ENCODE measurements at regions not wholly inside any gene's neighbourhood (a gene's known extent, or its start where the extent isn't known, plus 50 kb on each side); places are given as distances from the start of the nearest gene placed in this dataset.
"Not testable (repeated sequence)": the region's sequence is repeated elsewhere in the genome, so short reads cannot be mapped to it uniquely, and the experiment has no call there.

- Mint-ChIP-seq H3K4me3 (ENCODE audit: unreplicated experiment) (no peak overlapping the region), H3K36me3 (ENCODE audit: low read depth, unreplicated experiment) (no peaks in the 10 kb centered on the region), H3K9me3 (ENCODE audit: unreplicated experiment) (no peaks in the 10 kb centered on the region), H3K27me3 (ENCODE audit: unreplicated experiment) (no peaks in the 10 kb centered on the region), H3K27ac (ENCODE audit: unreplicated experiment) (no peak overlapping the region), H3K4me1 (ENCODE audit: unreplicated experiment) (no peaks in the 10 kb centered on the region)
- TF ChIP-seq CTCF (IDR thresholded peaks at IDR 0.05; ENCODE audit: unreplicated experiment): no peak
- no peak for DNase-seq (ENCODE audit: low spot score)
Measured at GRCh38 chr4:143819029-143819428, 86.3 kb downstream of the GYPE start.

- H3K4me3 Mint-ChIP-seq (ENCODE audit: unreplicated experiment); DNase-seq (ENCODE audit: low spot score); H3K9me3 Mint-ChIP-seq (ENCODE audit: unreplicated experiment); H3K36me3 Mint-ChIP-seq (ENCODE audit: low read depth, unreplicated experiment); H3K27ac Mint-ChIP-seq (ENCODE audit: unreplicated experiment); H3K4me1 Mint-ChIP-seq (ENCODE audit: unreplicated experiment); H3K27me3 Mint-ChIP-seq (ENCODE audit: unreplicated experiment): not testable (repeated sequence)
Measured at GRCh38 chr4:143817866-143818265, 87.5 kb downstream of the GYPE start.

GRCh38 chr4:143815375-143815774 is 90.0 kb downstream of the GYPE start:
- H3K4me3 Mint-ChIP-seq (ENCODE audit: unreplicated experiment); DNase-seq (ENCODE audit: low spot score); H3K9me3 Mint-ChIP-seq (ENCODE audit: unreplicated experiment); H3K27me3 Mint-ChIP-seq (ENCODE audit: unreplicated experiment); H3K36me3 Mint-ChIP-seq (ENCODE audit: low read depth, unreplicated experiment); H3K4me1 Mint-ChIP-seq (ENCODE audit: unreplicated experiment); H3K27ac Mint-ChIP-seq (ENCODE audit: unreplicated experiment): not testable (repeated sequence)

GRCh38 chr4:143813431-143814154 is 91.8 kb downstream of the GYPE start:
- not testable (repeated sequence) for H3K9me3 Mint-ChIP-seq (ENCODE audit: unreplicated experiment); H3K4me3 Mint-ChIP-seq (ENCODE audit: unreplicated experiment); H3K27ac Mint-ChIP-seq (ENCODE audit: unreplicated experiment); H3K27me3 Mint-ChIP-seq (ENCODE audit: unreplicated experiment); DNase-seq (ENCODE audit: low spot score); H3K36me3 Mint-ChIP-seq (ENCODE audit: low read depth, unreplicated experiment); H3K4me1 Mint-ChIP-seq (ENCODE audit: unreplicated experiment)

- H3K27ac Mint-ChIP-seq (ENCODE audit: unreplicated experiment); H3K4me1 Mint-ChIP-seq (ENCODE audit: unreplicated experiment); DNase-seq (ENCODE audit: low spot score); H3K9me3 Mint-ChIP-seq (ENCODE audit: unreplicated experiment); H3K4me3 Mint-ChIP-seq (ENCODE audit: unreplicated experiment); H3K27me3 Mint-ChIP-seq (ENCODE audit: unreplicated experiment); H3K36me3 Mint-ChIP-seq (ENCODE audit: low read depth, unreplicated experiment): not testable (repeated sequence)
Measured at GRCh38 chr4:143791693-143792092, 91.2 kb upstream of the FREM3 start.

GRCh38 chr4:143790425-143790824 is 90.0 kb upstream of the FREM3 start:
- not testable (repeated sequence) for H3K27me3 Mint-ChIP-seq (ENCODE audit: unreplicated experiment); H3K9me3 Mint-ChIP-seq (ENCODE audit: unreplicated experiment); DNase-seq (ENCODE audit: low spot score); H3K27ac Mint-ChIP-seq (ENCODE audit: unreplicated experiment); H3K4me3 Mint-ChIP-seq (ENCODE audit: unreplicated experiment); H3K4me1 Mint-ChIP-seq (ENCODE audit: unreplicated experiment); H3K36me3 Mint-ChIP-seq (ENCODE audit: low read depth, unreplicated experiment)

GRCh38 chr4:143789618-143790017 is 89.1 kb upstream of the FREM3 start:
- not testable (repeated sequence) for H3K4me3 Mint-ChIP-seq (ENCODE audit: unreplicated experiment); DNase-seq (ENCODE audit: low spot score); H3K36me3 Mint-ChIP-seq (ENCODE audit: low read depth, unreplicated experiment); H3K4me1 Mint-ChIP-seq (ENCODE audit: unreplicated experiment); H3K27ac Mint-ChIP-seq (ENCODE audit: unreplicated experiment); H3K27me3 Mint-ChIP-seq (ENCODE audit: unreplicated experiment); H3K9me3 Mint-ChIP-seq (ENCODE audit: unreplicated experiment)

- no peak for TF ChIP-seq CTCF (IDR thresholded peaks at IDR 0.05; ENCODE audit: unreplicated experiment)
- Mint-ChIP-seq H3K4me1 (ENCODE audit: unreplicated experiment) (peaks cover 5% of the 10 kb centered on the region), H3K27me3 (ENCODE audit: unreplicated experiment) (peaks cover 2% of the 10 kb centered on the region), H3K4me3 (ENCODE audit: unreplicated experiment) (no peak overlapping the region), H3K9me3 (ENCODE audit: unreplicated experiment) (no peaks in the 10 kb centered on the region), H3K36me3 (ENCODE audit: low read depth, unreplicated experiment) (peaks cover 3% of the 10 kb centered on the region), H3K27ac (ENCODE audit: unreplicated experiment) (no peak overlapping the region)
- DNase-seq (ENCODE audit: low spot score): no peak
Measured at GRCh38 chr4:143784567-143784966, 84.1 kb upstream of the FREM3 start.

Measured in endothelial cell (in vitro differentiated cells).